ENCODE measurements at regions not wholly inside any gene's neighbourhood (a gene's known extent, or its start where the extent isn't known, plus 50 kb on each side); places are given as distances from the start of the nearest gene placed in this dataset.
"Not testable (repeated sequence)": the region's sequence is repeated elsewhere in the genome, so short reads cannot be mapped to it uniquely, and the experiment has no call there.

DNA sequence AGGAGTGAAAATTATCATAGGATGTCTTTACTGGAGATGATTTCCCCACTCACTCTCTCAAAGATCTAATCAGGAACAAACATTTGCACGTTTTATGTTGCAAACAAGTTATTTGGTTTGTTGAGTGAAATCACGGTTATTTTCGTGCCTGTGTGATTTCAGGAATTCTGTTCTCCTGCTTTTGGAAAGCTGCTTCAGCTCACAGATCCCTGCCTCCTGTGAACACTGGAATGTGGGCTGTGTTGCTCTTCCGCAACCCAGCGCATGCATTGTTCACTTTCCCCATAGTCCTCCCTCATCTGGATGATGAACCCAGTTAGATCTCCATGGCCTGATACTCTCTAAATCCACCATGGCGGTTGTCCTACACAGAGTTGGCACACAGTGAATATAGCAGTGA lies 91.0 kb downstream of the PLEKHG1 start:
- 84 to 89% methylated on average over 6 of the region's 6 CpGs for WGBS, 2 donors
- H3K9me3 ChIP-seq (ENCODE audit: control insufficient read depth in 2 of 2, insufficient read depth in 1 of 2, low read depth in 1 of 2, low read length in 1 of 2) = no peaks in the 10 kb centered on the region
- no peak overlapping the region for H3K27ac ChIP-seq (ENCODE audit: low read depth in 2 of 2, low read length in 1 of 2)

DNA sequence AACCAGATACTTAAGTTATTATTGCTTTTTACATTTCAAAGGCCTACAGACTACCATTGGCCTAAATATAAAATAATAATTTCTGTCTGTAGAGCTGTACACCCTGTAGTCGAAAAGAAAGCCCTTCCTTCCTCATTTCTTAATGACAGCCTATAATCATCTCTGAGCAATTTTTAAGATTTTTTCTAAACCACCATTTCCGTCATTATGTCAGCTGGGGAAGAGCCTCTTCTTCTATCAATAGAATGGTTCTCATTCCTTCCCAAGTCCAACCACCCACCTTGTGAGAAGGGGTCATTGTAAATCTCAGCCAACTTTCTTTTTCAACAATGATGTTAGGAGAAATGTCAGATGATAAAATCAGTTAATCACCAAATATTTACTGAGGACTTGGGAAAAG lies 91.8 kb downstream of the PLEKHG1 start:
- H3K4me3 ChIP-seq (ENCODE audit: low read depth in 1 of 2, low read length in 2 of 2) = no peak overlapping the region
- H3K9me3 ChIP-seq (ENCODE audit: control insufficient read depth in 2 of 2, insufficient read depth in 1 of 2, low read depth in 1 of 2, low read length in 1 of 2) = no peaks in the 10 kb centered on the region
- H3K27ac ChIP-seq (ENCODE audit: low read depth in 2 of 2, low read length in 1 of 2) = no peak overlapping the region
- H3K27me3 ChIP-seq (ENCODE audit: control insufficient read depth in 1 of 2, insufficient read depth in 2 of 2, low read length in 2 of 2) = no peaks in the 10 kb centered on the region
- H3K4me1 ChIP-seq (ENCODE audit: control insufficient read depth in 2 of 2, insufficient read depth in 2 of 2, low read length in 1 of 2) = peaks cover 0 to 5% of the 10 kb centered on the region in 2 donors
- H3K36me3 ChIP-seq (ENCODE audit: control insufficient read depth in 2 of 2, insufficient read depth in 2 of 2, low read length in 1 of 2) = no peaks in the 10 kb centered on the region
- whole genome bisulfite sequencing, 2 donors = 75 to 79% methylated on average over 2 of the region's 2 CpGs

More for the DNA sequence above, 91.0 kb downstream of the PLEKHG1 start:
- peaks cover 0 to 5% of the 10 kb centered on the region in 2 donors for H3K4me1 ChIP-seq (ENCODE audit: control insufficient read depth in 2 of 2, insufficient read depth in 2 of 2, low read length in 1 of 2)
- H3K27me3 ChIP-seq (ENCODE audit: control insufficient read depth in 1 of 2, insufficient read depth in 2 of 2, low read length in 2 of 2) = no peaks in the 10 kb centered on the region
- H3K36me3 ChIP-seq (ENCODE audit: control insufficient read depth in 2 of 2, insufficient read depth in 2 of 2, low read length in 1 of 2) = no peaks in the 10 kb centered on the region
- no peak overlapping the region for H3K4me3 ChIP-seq (ENCODE audit: low read depth in 1 of 2, low read length in 2 of 2)

DNA sequence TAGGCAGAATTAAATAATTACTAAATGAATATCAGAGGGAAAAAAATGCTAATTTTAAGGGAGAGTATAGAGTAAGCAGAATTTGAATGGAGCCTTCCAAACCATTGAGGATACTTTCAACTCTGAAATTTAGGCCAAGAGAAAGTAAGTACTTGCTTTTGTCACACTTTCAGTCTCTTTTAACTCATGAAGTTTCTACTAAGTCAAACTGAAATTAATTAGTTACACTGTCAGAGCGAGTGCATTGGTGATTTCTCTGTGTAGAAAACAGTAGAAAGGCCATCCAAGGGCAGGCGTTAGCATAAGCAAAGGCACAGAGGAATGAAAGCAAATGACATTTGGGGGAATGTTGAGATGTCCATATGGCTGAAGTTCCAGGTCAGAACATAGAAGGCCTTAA lies 92.9 kb downstream of the PLEKHG1 start:
- no peaks in the 10 kb centered on the region for H3K36me3 ChIP-seq (ENCODE audit: control insufficient read depth in 2 of 2, insufficient read depth in 2 of 2, low read length in 1 of 2)
- peaks cover 0 to 2% of the 10 kb centered on the region in 2 donors for H3K4me1 ChIP-seq (ENCODE audit: control insufficient read depth in 2 of 2, insufficient read depth in 2 of 2, low read length in 1 of 2)
- no peak overlapping the region for H3K27ac ChIP-seq (ENCODE audit: low read depth in 2 of 2, low read length in 1 of 2)
- H3K9me3 ChIP-seq (ENCODE audit: control insufficient read depth in 2 of 2, insufficient read depth in 1 of 2, low read depth in 1 of 2, low read length in 1 of 2) = no peaks in the 10 kb centered on the region
- H3K27me3 ChIP-seq (ENCODE audit: control insufficient read depth in 1 of 2, insufficient read depth in 2 of 2, low read length in 2 of 2) = no peaks in the 10 kb centered on the region
- WGBS, 2 donors = 76 to 77% methylated on average over 2 of the region's 2 CpGs
- H3K4me3 ChIP-seq (ENCODE audit: low read depth in 1 of 2, low read length in 2 of 2) = no peak overlapping the region

DNA sequence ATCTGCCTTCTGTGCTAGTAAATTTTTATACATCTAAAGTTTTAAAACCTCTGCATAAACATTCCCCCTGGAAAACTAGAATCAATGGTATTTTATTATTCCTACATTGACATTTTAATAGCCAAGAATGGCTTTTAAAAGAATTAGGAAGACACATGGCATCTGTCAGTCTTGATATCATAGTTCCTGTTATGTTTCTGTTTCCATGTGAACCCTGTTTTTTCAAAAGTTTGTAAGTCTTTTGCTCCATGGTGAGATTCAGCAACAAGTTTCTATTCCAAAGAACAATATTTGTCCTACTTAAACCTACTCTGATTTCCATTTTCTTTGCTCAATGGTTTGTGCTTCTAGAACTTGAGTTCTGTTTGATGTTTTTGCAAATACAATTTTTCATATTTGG lies 95.2 kb downstream of the PLEKHG1 start:
- Histone ChIP-seq H3K4me3 (ENCODE audit: low read depth in 1 of 2, low read length in 2 of 2) (no peak overlapping the region), H3K36me3 (ENCODE audit: control insufficient read depth in 2 of 2, insufficient read depth in 2 of 2, low read length in 1 of 2) (no peaks in the 10 kb centered on the region), H3K27ac (ENCODE audit: low read depth in 2 of 2, low read length in 1 of 2) (no peak overlapping the region), H3K4me1 (ENCODE audit: control insufficient read depth in 2 of 2, insufficient read depth in 2 of 2, low read length in 1 of 2) (peaks cover 0 to 2% of the 10 kb centered on the region in 2 donors), H3K27me3 (ENCODE audit: control insufficient read depth in 1 of 2, insufficient read depth in 2 of 2, low read length in 2 of 2) (no peaks in the 10 kb centered on the region), H3K9me3 (ENCODE audit: control insufficient read depth in 2 of 2, insufficient read depth in 1 of 2, low read depth in 1 of 2, low read length in 1 of 2) (no peaks in the 10 kb centered on the region)

DNA sequence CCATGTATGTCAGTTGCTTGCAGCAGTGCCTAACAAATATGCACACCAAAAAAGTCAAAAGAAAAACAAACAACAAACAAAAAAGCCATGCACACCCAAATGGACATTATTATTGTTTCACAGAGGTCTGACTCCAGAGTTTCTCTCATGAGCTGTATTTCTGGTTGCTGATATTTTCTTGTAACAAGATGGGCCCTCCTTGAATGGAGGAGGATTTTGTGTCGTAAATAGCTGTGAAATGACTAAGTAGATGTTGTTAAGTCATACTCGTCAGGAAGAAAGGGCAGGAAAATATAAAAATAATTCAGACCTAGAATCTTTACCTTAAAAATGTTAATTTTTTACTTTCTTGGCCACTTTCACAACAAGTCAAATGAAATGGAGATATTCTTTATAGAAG lies 96.0 kb downstream of the PLEKHG1 start:
- WGBS, 2 donors = 79% methylated on average over 2 of the region's 2 CpGs
- Histone ChIP-seq H3K36me3 (ENCODE audit: control insufficient read depth in 2 of 2, insufficient read depth in 2 of 2, low read length in 1 of 2) (no peaks in the 10 kb centered on the region), H3K27me3 (ENCODE audit: control insufficient read depth in 1 of 2, insufficient read depth in 2 of 2, low read length in 2 of 2) (no peaks in the 10 kb centered on the region), H3K27ac (ENCODE audit: low read depth in 2 of 2, low read length in 1 of 2) (no peak overlapping the region), H3K4me3 (ENCODE audit: low read depth in 1 of 2, low read length in 2 of 2) (no peak overlapping the region), H3K9me3 (ENCODE audit: control insufficient read depth in 2 of 2, insufficient read depth in 1 of 2, low read depth in 1 of 2, low read length in 1 of 2) (no peaks in the 10 kb centered on the region), H3K4me1 (ENCODE audit: control insufficient read depth in 2 of 2, insufficient read depth in 2 of 2, low read length in 1 of 2) (peaks cover 0 to 2% of the 10 kb centered on the region in 2 donors)

DNA sequence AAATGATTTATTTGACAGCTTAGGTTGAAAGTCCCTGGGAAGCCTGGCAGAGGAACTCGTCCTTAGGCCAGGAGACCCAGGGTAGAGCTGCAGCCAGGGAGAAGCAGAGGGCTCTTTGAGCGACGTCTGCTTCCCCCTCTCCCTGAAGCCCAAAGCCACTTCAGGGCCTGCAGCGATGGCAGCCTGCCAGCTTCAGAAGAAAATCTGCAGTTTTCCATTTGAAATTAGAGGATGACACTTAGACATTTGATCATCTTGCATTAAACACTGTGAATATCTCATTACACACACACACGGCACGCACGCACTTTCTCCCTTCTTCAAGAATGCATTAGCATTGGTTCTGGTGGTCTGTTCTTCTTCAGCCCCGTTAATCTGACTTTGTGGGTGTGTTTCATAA lies 96.5 kb downstream of the PLEKHG1 start:
- 70 to 72% methylated on average over 8 of the region's 8 CpGs for WGBS, 2 donors
- no peaks in the 10 kb centered on the region for H3K4me1 ChIP-seq (ENCODE audit: control insufficient read depth in 2 of 2, insufficient read depth in 2 of 2, low read length in 1 of 2)
- no peaks in the 10 kb centered on the region for H3K36me3 ChIP-seq (ENCODE audit: control insufficient read depth in 2 of 2, insufficient read depth in 2 of 2, low read length in 1 of 2)
- no peaks in the 10 kb centered on the region for H3K27me3 ChIP-seq (ENCODE audit: control insufficient read depth in 1 of 2, insufficient read depth in 2 of 2, low read length in 2 of 2)
- H3K9me3 ChIP-seq (ENCODE audit: control insufficient read depth in 2 of 2, insufficient read depth in 1 of 2, low read depth in 1 of 2, low read length in 1 of 2) = no peaks in the 10 kb centered on the region
- no peak overlapping the region for H3K27ac ChIP-seq (ENCODE audit: low read depth in 2 of 2, low read length in 1 of 2)
- no peak overlapping the region for H3K4me3 ChIP-seq (ENCODE audit: low read depth in 1 of 2, low read length in 2 of 2)

DNA sequence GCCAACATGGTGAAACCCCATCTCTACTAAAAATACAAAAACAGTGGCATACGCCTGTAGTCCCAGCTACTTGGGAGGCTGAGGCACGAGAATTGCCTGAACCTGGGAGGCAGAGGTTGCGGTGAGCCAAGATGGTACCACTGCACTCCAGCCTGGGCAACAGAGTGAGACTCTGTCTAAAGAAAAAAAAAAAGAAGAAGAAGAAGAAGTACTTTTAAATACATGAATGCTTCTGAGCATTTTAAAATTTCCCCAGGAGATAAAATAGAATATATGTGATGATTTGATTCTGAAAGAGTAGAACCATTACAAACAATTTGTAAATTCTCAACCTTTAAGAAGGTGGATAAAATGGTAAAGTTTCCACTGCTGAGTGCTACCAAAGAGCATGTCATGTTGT lies 97.2 kb downstream of the PLEKHG1 start:
- not testable (repeated sequence) for H3K9me3 ChIP-seq (ENCODE audit: control insufficient read depth in 2 of 2, insufficient read depth in 1 of 2, low read depth in 1 of 2, low read length in 1 of 2); H3K27me3 ChIP-seq (ENCODE audit: control insufficient read depth in 1 of 2, insufficient read depth in 2 of 2, low read length in 2 of 2); H3K27ac ChIP-seq (ENCODE audit: low read depth in 2 of 2, low read length in 1 of 2); H3K4me1 ChIP-seq (ENCODE audit: control insufficient read depth in 2 of 2, insufficient read depth in 2 of 2, low read length in 1 of 2); H3K36me3 ChIP-seq (ENCODE audit: control insufficient read depth in 2 of 2, insufficient read depth in 2 of 2, low read length in 1 of 2); H3K4me3 ChIP-seq (ENCODE audit: low read depth in 1 of 2, low read length in 2 of 2)
- 94 to 100% methylated on average over 3 of the region's 3 CpGs for WGBS, 2 donors

DNA sequence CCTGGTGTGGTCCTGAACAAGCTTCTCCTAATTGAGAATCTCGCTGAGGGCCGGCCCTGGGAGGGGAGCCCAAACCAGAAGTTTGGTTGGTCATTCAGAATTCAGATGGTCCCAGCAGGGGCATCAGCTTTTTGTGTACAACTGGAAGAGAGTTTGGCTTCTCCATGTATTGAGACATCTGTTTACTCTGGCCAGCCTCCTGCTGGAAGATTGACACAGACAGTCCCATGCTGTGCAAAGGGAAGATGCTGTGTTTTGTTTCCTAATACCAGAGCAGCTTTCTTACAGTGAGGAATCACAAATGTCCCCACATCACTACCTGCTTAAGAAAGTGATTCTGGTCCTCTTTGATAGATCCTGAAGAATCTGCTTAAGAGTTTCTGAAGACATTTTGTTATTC lies 97.8 kb downstream of the PLEKHG1 start:
- Histone ChIP-seq H3K36me3 (ENCODE audit: control insufficient read depth in 2 of 2, insufficient read depth in 2 of 2, low read length in 1 of 2) (no peaks in the 10 kb centered on the region), H3K4me1 (ENCODE audit: control insufficient read depth in 2 of 2, insufficient read depth in 2 of 2, low read length in 1 of 2) (no peaks in the 10 kb centered on the region), H3K9me3 (ENCODE audit: control insufficient read depth in 2 of 2, insufficient read depth in 1 of 2, low read depth in 1 of 2, low read length in 1 of 2) (no peaks in the 10 kb centered on the region), H3K27me3 (ENCODE audit: control insufficient read depth in 1 of 2, insufficient read depth in 2 of 2, low read length in 2 of 2) (no peaks in the 10 kb centered on the region), H3K27ac (ENCODE audit: low read depth in 2 of 2, low read length in 1 of 2) (no peak overlapping the region), H3K4me3 (ENCODE audit: low read depth in 1 of 2, low read length in 2 of 2) (no peak overlapping the region)
- WGBS, 2 donors = 83 to 85% methylated on average over 2 of the region's 2 CpGs

DNA sequence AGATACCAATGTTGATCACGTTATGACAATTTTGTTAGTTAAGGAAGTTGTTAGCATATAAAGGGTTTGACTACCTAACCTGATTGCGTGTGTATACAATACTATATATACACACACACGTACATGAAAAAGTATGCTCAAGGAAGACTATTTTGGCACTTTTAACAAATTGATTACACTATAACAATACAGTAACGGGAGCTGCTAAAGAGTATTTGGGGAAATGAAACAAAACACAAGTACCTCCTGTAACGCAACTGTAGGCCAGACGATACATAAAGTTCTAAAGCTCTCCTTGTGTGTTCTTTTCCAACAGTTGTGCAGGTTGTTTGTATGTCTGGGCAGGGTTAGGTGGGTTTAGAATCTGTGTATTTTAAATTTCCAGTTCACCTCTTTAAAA lies 98.7 kb downstream of the PLEKHG1 start:
- WGBS, 2 donors = 89% methylated on average over 6 of the region's 6 CpGs
- H3K4me1 ChIP-seq (ENCODE audit: control insufficient read depth in 2 of 2, insufficient read depth in 2 of 2, low read length in 1 of 2) = no peaks in the 10 kb centered on the region
- no peaks in the 10 kb centered on the region for H3K27me3 ChIP-seq (ENCODE audit: control insufficient read depth in 1 of 2, insufficient read depth in 2 of 2, low read length in 2 of 2)
- no peaks in the 10 kb centered on the region for H3K36me3 ChIP-seq (ENCODE audit: control insufficient read depth in 2 of 2, insufficient read depth in 2 of 2, low read length in 1 of 2)
- no peak overlapping the region for H3K4me3 ChIP-seq (ENCODE audit: low read depth in 1 of 2, low read length in 2 of 2)
- no peaks in the 10 kb centered on the region for H3K9me3 ChIP-seq (ENCODE audit: control insufficient read depth in 2 of 2, insufficient read depth in 1 of 2, low read depth in 1 of 2, low read length in 1 of 2)
- no peak overlapping the region for H3K27ac ChIP-seq (ENCODE audit: low read depth in 2 of 2, low read length in 1 of 2)

DNA sequence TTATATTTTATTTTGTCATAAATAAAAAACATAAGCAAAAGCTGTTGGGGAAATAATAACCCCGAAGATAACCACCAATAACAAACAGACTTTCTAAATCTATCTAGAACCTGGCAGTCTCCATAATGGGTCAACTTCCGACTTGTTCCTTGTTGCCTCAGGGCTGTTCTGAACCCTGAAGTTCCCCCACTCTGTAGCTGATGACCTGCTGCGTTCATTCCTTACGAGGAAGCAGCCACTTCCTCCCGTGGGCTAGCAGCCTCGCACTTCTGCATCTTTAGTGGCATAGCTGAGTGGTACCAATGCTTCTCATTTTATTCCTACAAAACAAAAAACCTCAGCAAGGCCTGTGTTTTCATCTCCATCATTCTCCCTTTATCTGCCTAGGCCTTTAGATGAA lies 103.0 kb downstream of the PLEKHG1 start:
- WGBS, 2 donors = 63 to 72% methylated on average over 6 of the region's 6 CpGs
- Histone ChIP-seq H3K36me3 (ENCODE audit: control insufficient read depth in 2 of 2, insufficient read depth in 2 of 2, low read length in 1 of 2) (peaks cover 0 to 2% of the 10 kb centered on the region in 2 donors), H3K4me1 (ENCODE audit: control insufficient read depth in 2 of 2, insufficient read depth in 2 of 2, low read length in 1 of 2) (peaks cover 0 to 4% of the 10 kb centered on the region in 2 donors), H3K4me3 (ENCODE audit: low read depth in 1 of 2, low read length in 2 of 2) (no peak overlapping the region), H3K9me3 (ENCODE audit: control insufficient read depth in 2 of 2, insufficient read depth in 1 of 2, low read depth in 1 of 2, low read length in 1 of 2) (no peaks in the 10 kb centered on the region), H3K27me3 (ENCODE audit: control insufficient read depth in 1 of 2, insufficient read depth in 2 of 2, low read length in 2 of 2) (no peaks in the 10 kb centered on the region), H3K27ac (ENCODE audit: low read depth in 2 of 2, low read length in 1 of 2) (no peak overlapping the region)
